ENCODE measurements at regions not wholly inside any gene's neighbourhood (a gene's known extent, or its start where the extent isn't known, plus 50 kb on each side); places are given as distances from the start of the nearest gene placed in this dataset.
"Not testable (repeated sequence)": the region's sequence is repeated elsewhere in the genome, so short reads cannot be mapped to it uniquely, and the experiment has no call there.

GRCh38 chr21:18553786-18554185 is 150.2 kb upstream of the TMPRSS15 start:
- DNase-seq (ENCODE audit: low read depth), result no peak

GRCh38 chr21:18567770-18568169 is 164.2 kb upstream of the TMPRSS15 start:
- DNase-seq (ENCODE audit: low read depth), result not testable (repeated sequence)

- no peak for DNase-seq (ENCODE audit: low read depth)
Observed at GRCh38 chr21:18588001-18588662, 184.5 kb upstream of the TMPRSS15 start.

- no peak for DNase-seq (ENCODE audit: low read depth)
Observed at GRCh38 chr21:18601146-18601545, 197.6 kb upstream of the TMPRSS15 start.

- DNase-seq (ENCODE audit: low read depth), result no peak
Observed at GRCh38 chr21:18602711-18603110, 199.1 kb upstream of the TMPRSS15 start.

- no peak for DNase-seq (ENCODE audit: low read depth)
Observed at GRCh38 chr21:18603261-18603660, 199.7 kb upstream of the TMPRSS15 start.

GRCh38 chr21:18603980-18604379 is 200.4 kb upstream of the TMPRSS15 start:
- DNase-seq (ENCODE audit: low read depth), result no peak

- no peak for DNase-seq (ENCODE audit: low read depth)
Observed at GRCh38 chr21:18608226-18608625, 204.6 kb upstream of the TMPRSS15 start.

GRCh38 chr21:18614303-18614702 is 210.7 kb upstream of the TMPRSS15 start:
- DNase-seq (ENCODE audit: low read depth), result no peak

- DNase-seq (ENCODE audit: low read depth), result no peak
Observed at GRCh38 chr21:18617291-18617690, 213.7 kb upstream of the TMPRSS15 start.

GRCh38 chr21:18620436-18620835 is 216.9 kb upstream of the TMPRSS15 start:
- DNase-seq (ENCODE audit: low read depth), result no peak

GRCh38 chr21:18622383-18622782 is 218.8 kb upstream of the TMPRSS15 start:
- no peak for DNase-seq (ENCODE audit: low read depth)

GRCh38 chr21:18630446-18630845 is 226.9 kb upstream of the TMPRSS15 start:
- DNase-seq (ENCODE audit: low read depth), result no peak

GRCh38 chr21:18636897-18637296 is 233.3 kb upstream of the TMPRSS15 start:
- DNase-seq (ENCODE audit: low read depth), result no peak

GRCh38 chr21:18646116-18646515 is 242.5 kb upstream of the TMPRSS15 start:
- DNase-seq (ENCODE audit: low read depth), result no peak

- DNase-seq (ENCODE audit: low read depth), result no peak
Observed at GRCh38 chr21:18655931-18656330, 252.3 kb upstream of the TMPRSS15 start.

GRCh38 chr21:18661842-18662241 is 258.3 kb upstream of the TMPRSS15 start:
- no peak for DNase-seq (ENCODE audit: low read depth)

GRCh38 chr21:18663663-18664062 is 260.1 kb upstream of the TMPRSS15 start:
- no peak for DNase-seq (ENCODE audit: low read depth)

GRCh38 chr21:18666725-18667124 is 263.1 kb upstream of the TMPRSS15 start:
- DNase-seq (ENCODE audit: low read depth), result no peak

- no peak for DNase-seq (ENCODE audit: low read depth)
Observed at GRCh38 chr21:18673789-18674188, 270.2 kb upstream of the TMPRSS15 start.

- DNase-seq (ENCODE audit: low read depth), result no peak
Observed at GRCh38 chr21:18677632-18678031, 274.0 kb upstream of the TMPRSS15 start.

GRCh38 chr21:18705971-18706370 is 302.4 kb upstream of the TMPRSS15 start:
- DNase-seq (ENCODE audit: low read depth), result no peak

GRCh38 chr21:18711662-18712061 is 308.1 kb upstream of the TMPRSS15 start:
- DNase-seq (ENCODE audit: low read depth), result no peak

- no peak for DNase-seq (ENCODE audit: low read depth)
Observed at GRCh38 chr21:18715606-18716005, 312.0 kb upstream of the TMPRSS15 start.
